ENCODE measurements at regions not wholly inside any gene's neighbourhood (a gene's known extent, or its start where the extent isn't known, plus 50 kb on each side); places are given as distances from the start of the nearest gene placed in this dataset.

GRCh38 chr6:119800526-119800925 is 451.0 kb upstream of the MAN1A1 start:
- CTCF ChIA-PET = interaction anchor here (1.2 kb wide), 1 partner anchor 19 kb away, joined by 3 read pairs; no protein-coding TSS in a partner anchor
- H3K4me2 ChIP-seq = no peak overlapping the region

More at GRCh38 chr6:119800526-119800925, 451.0 kb upstream of the MAN1A1 start:
- Histone ChIP-seq H4K20me1 (ENCODE audit: insufficient read depth) (no peaks in the 10 kb centered on the region), H3F3A (replicated peaks; ENCODE audit: insufficient read depth) (no peaks in the 10 kb centered on the region), H3K9me3 (no peaks in the 10 kb centered on the region), H3K4me3 (ENCODE audit: low read depth in 2 of 2, low read length in 1 of 2) (no peak overlapping the region), H3K4me1 (ENCODE audit: control insufficient read depth in 1 of 2, insufficient read depth in 2 of 2, low read depth in 1 of 2, low read length in 1 of 2) (no peaks in the 10 kb centered on the region), H3K79me2 (ENCODE audit: insufficient read depth) (no peaks in the 10 kb centered on the region), H3K9me2 (no peaks in the 10 kb centered on the region), H3K27ac (ENCODE audit: low read depth in 2 of 2, low read length in 1 of 2) (no peak overlapping the region), H3K9ac (no peak overlapping the region), H3K36me3 (replicated peaks in 1 of 2; ENCODE audit: control insufficient read depth in 1 of 2, insufficient read depth in 2 of 2, low read length in 1 of 2) (no peaks in the 10 kb centered on the region), H3K27me3 (ENCODE audit: insufficient read depth) (no peaks in the 10 kb centered on the region), H2AFZ (ENCODE audit: low read depth) (no peak overlapping the region)
- POLR2A ChIA-PET = no interaction called here
- TF ChIP-seq PBX3 (IDR thresholded peaks at IDR 0.05) = no peak
- no peak for TF ChIP-seq RAD21 (IDR thresholded peaks at IDR 0.05; ENCODE audit: low read length)
- TF ChIP-seq ZBTB33 (IDR thresholded peaks at IDR 0.05; ENCODE audit: borderline replicate concordance, low read depth) = no peak
- TF ChIP-seq FOXJ3 (CRISPR knock-in tag; IDR thresholded peaks at IDR 0.05) = no peak
- no peak for TF ChIP-seq FOXM1 (IDR thresholded peaks at IDR 0.05; ENCODE audit: low read depth)
- TF ChIP-seq GABPA (IDR thresholded peaks at IDR 0.05; ENCODE audit: low read depth) = no peak
- no peak for TF ChIP-seq NRF1 (IDR thresholded peaks at IDR 0.05; ENCODE audit: low read depth, low read length)
- TF ChIP-seq IRF3 (IDR thresholded peaks at IDR 0.05; ENCODE audit: low read depth, low read length) = no peak
- no peak for TF ChIP-seq USF2 (IDR thresholded peaks at IDR 0.05; ENCODE audit: borderline replicate concordance, low read depth, low read length)
- TF ChIP-seq GATA2 (CRISPR knock-in tag; IDR thresholded peaks at IDR 0.05) = no peak
- no peak for TF ChIP-seq USF1 (IDR thresholded peaks at IDR 0.05; ENCODE audit: borderline replicate concordance, low read depth)
- TF ChIP-seq YY1 (IDR thresholded peaks at IDR 0.05; ENCODE audit: low read depth) = no peak
- no peak for TF ChIP-seq POLR2AphosphoS5 (IDR thresholded peaks at IDR 0.05; ENCODE audit: low read depth, low read length)
- no peak for DNase-seq
